SK-N-SH treated with all-trans-retinoic acid at 6 μM for 48 hours (cell line): ENCODE measurements at regions not wholly inside any gene's neighbourhood (a gene's known extent, or its start where the extent isn't known, plus 50 kb on each side); places are given as distances from the start of the nearest gene placed in this dataset.

ENCODE experiments used
- ARNTL ChIP-seq: fragments of 450-650 bp; formaldehyde crosslinking; IDR thresholded peaks from 2 replicates; pipeline ENCODE4 v1.5.0; 2020; ENCODE audit warnings: low read depth, mild to moderate bottlenecking, moderate library complexity, borderline replicate concordance
- GLIS3 ChIP-seq: fragments of 250-450 bp; sonication (Bioruptor Pico); IDR thresholded peaks from 2 replicates; pipeline ENCODE4 v1.5.0; 2020; ENCODE audit warnings: mild to moderate bottlenecking, moderate library complexity
- OSR1 ChIP-seq: fragments of 250-450 bp; sonication (Bioruptor Pico); IDR thresholded peaks from 2 replicates; pipeline ENCODE4 v1.8.0; 2022; ENCODE audit warnings: moderate library complexity, mild to moderate bottlenecking, inconsistent platforms
- PPARA ChIP-seq: fragments of 250-450 bp; sonication (Bioruptor Pico); IDR thresholded peaks from 2 replicates; pipeline ENCODE4 v1.5.0; 2020; ENCODE audit warnings: mild to moderate bottlenecking, borderline replicate concordance
- RARB ChIP-seq: fragments of 250-450 bp; sonication (Bioruptor Pico); IDR thresholded peaks from 2 replicates; pipeline ENCODE4 v1.8.0; 2021; ENCODE audit warnings: mild to moderate bottlenecking, moderate library complexity
- TCF4 ChIP-seq: fragments of 250-450 bp; sonication (Bioruptor Pico); IDR thresholded peaks from 2 replicates; pipeline ENCODE4 v1.8.0; 2021; ENCODE audit warnings: mild to moderate bottlenecking, moderate library complexity, borderline replicate concordance
- ZC3H10 ChIP-seq: fragments of 250-450 bp; sonication (Bioruptor Pico); IDR thresholded peaks from 2 replicates; pipeline ENCODE4 v1.5.1; 2021; ENCODE audit warnings: mild to moderate bottlenecking, moderate library complexity
- ZFP3 ChIP-seq: fragments of 250-450 bp; sonication (Bioruptor Pico); IDR thresholded peaks from 2 replicates; pipeline ENCODE4 v1.5.0; 2020; ENCODE audit warnings: mild to moderate bottlenecking, moderate library complexity
- ZFP30 ChIP-seq: fragments of 450-650 bp; formaldehyde crosslinking; IDR thresholded peaks from 2 replicates; pipeline ENCODE4 v1.5.0; 2022; ENCODE audit warnings: mild to moderate bottlenecking, moderate library complexity
- ZNF8 ChIP-seq: fragments of 450-650 bp; formaldehyde crosslinking; IDR thresholded peaks from 2 replicates; pipeline ENCODE4 v1.5.0; 2020; ENCODE audit warnings: mild to moderate bottlenecking, moderate library complexity
- TF ChIP-seq, protein P1 (sequence below): fragments of 250-450 bp; sonication (Bioruptor Pico); IDR thresholded peaks from 2 replicates; pipeline ENCODE4 v1.8.0; 2020; ENCODE audit warnings: mild to moderate bottlenecking, moderate library complexity, borderline replicate concordance
- TF ChIP-seq, protein P2 (sequence below): fragments of 250-450 bp; sonication (Bioruptor Pico); IDR thresholded peaks from 2 replicates; pipeline ENCODE4 v1.5.1; 2020; ENCODE audit warnings: low read depth, mild to moderate bottlenecking, moderate library complexity
- TF ChIP-seq, protein P3 (sequence below): fragments of 250-450 bp; sonication (Bioruptor Pico); IDR thresholded peaks from 2 replicates; pipeline ENCODE4 v1.5.1; 2021; ENCODE audit warnings: mild to moderate bottlenecking, moderate library complexity
- TF ChIP-seq, protein P4 (sequence below): fragments of 250-450 bp; sonication (Bioruptor Pico); IDR thresholded peaks from 2 replicates; pipeline ENCODE4 v1.8.0; 2021; ENCODE audit warnings: low read depth, mild to moderate bottlenecking, moderate library complexity, borderline replicate concordance

DNA sequence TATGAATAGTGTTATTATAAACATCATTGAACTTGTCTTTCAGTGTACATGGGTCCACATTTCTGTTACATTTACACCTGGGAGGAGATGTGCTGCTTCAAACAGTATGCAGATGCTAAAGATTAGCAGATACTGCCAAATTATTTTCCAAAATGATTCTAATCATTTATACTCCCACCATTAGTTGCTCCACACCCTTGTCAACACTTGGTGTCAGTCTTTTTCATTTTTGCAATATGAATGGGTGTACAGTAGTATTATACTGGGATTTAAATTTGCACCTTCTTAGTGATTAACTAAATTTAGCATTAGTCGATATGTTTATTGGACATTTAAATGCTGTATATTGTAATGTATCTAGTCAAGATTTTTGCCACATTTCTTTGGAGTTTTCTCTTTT lies 131.6 kb upstream of the GRID2 start:
- TF ChIP-seq ZFP30 (CRISPR knock-in tag) (no peak), PPARA (CRISPR knock-in tag) (no peak), ZFP3 (no peak), TCF4 (CRISPR knock-in tag) (no peak), ZNF8 (CRISPR knock-in tag) (no peak), OSR1 (CRISPR knock-in tag) (no peak), RARB (CRISPR knock-in tag) (no peak), ARNTL (CRISPR knock-in tag) (no peak), GLIS3 (CRISPR knock-in tag) (no peak), ZC3H10 (CRISPR knock-in tag) (no peak)
- TF ChIP-seq, protein P1, sequence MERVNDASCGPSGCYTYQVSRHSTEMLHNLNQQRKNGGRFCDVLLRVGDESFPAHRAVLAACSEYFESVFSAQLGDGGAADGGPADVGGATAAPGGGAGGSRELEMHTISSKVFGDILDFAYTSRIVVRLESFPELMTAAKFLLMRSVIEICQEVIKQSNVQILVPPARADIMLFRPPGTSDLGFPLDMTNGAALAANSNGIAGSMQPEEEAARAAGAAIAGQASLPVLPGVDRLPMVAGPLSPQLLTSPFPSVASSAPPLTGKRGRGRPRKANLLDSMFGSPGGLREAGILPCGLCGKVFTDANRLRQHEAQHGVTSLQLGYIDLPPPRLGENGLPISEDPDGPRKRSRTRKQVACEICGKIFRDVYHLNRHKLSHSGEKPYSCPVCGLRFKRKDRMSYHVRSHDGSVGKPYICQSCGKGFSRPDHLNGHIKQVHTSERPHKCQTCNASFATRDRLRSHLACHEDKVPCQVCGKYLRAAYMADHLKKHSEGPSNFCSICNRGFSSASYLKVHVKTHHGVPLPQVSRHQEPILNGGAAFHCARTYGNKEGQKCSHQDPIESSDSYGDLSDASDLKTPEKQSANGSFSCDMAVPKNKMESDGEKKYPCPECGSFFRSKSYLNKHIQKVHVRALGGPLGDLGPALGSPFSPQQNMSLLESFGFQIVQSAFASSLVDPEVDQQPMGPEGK (CRISPR knock-in tag) = no peak
- TF ChIP-seq, protein P2, sequence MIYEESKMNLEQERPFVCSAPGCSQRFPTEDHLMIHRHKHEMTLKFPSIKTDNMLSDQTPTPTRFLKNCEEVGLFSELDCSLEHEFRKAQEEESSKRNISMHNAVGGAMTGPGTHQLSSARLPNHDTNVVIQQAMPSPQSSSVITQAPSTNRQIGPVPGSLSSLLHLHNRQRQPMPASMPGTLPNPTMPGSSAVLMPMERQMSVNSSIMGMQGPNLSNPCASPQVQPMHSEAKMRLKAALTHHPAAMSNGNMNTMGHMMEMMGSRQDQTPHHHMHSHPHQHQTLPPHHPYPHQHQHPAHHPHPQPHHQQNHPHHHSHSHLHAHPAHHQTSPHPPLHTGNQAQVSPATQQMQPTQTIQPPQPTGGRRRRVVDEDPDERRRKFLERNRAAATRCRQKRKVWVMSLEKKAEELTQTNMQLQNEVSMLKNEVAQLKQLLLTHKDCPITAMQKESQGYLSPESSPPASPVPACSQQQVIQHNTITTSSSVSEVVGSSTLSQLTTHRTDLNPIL (CRISPR knock-in tag) = no peak
- TF ChIP-seq, protein P3, sequence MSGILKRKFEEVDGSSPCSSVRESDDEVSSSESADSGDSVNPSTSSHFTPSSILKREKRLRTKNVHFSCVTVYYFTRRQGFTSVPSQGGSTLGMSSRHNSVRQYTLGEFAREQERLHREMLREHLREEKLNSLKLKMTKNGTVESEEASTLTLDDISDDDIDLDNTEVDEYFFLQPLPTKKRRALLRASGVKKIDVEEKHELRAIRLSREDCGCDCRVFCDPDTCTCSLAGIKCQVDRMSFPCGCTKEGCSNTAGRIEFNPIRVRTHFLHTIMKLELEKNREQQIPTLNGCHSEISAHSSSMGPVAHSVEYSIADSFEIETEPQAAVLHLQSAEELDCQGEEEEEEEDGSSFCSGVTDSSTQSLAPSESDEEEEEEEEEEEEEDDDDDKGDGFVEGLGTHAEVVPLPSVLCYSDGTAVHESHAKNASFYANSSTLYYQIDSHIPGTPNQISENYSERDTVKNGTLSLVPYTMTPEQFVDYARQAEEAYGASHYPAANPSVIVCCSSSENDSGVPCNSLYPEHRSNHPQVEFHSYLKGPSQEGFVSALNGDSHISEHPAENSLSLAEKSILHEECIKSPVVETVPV (CRISPR knock-in tag) = no peak
- TF ChIP-seq, protein P4, sequence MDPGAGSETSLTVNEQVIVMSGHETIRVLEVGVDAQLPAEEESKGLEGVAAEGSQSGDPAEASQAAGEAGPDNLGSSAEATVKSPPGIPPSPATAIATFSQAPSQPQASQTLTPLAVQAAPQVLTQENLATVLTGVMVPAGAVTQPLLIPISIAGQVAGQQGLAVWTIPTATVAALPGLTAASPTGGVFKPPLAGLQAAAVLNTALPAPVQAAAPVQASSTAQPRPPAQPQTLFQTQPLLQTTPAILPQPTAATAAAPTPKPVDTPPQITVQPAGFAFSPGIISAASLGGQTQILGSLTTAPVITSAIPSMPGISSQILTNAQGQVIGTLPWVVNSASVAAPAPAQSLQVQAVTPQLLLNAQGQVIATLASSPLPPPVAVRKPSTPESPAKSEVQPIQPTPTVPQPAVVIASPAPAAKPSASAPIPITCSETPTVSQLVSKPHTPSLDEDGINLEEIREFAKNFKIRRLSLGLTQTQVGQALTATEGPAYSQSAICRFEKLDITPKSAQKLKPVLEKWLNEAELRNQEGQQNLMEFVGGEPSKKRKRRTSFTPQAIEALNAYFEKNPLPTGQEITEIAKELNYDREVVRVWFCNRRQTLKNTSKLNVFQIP = no peak
